ENCODE measurements at regions not wholly inside any gene's neighbourhood (a gene's known extent, or its start where the extent isn't known, plus 50 kb on each side); places are given as distances from the start of the nearest gene placed in this dataset.

- no peaks in the 10 kb centered on the region for H3K27me3 ChIP-seq
- no peaks in the 10 kb centered on the region for H3K36me3 ChIP-seq
- no peak overlapping the region for H3K4me3 ChIP-seq
- peaks cover 0 to 5% of the 10 kb centered on the region in 2 donors for H3K9me3 ChIP-seq
- no peak overlapping the region for H3K27ac ChIP-seq
- no peaks in the 10 kb centered on the region for H3K4me1 ChIP-seq
- intact Hi-C loops (cut with DNase I), result no loop called here
- no peak for TF ChIP-seq CTCF (IDR thresholded peaks at IDR 0.05)
- DNase-seq (ENCODE audit: low spot score in 2 of 2), result no peak
Measured at GRCh38 chr2:62349788-62350187, 153.9 kb downstream of the B3GNT2 start.

GRCh38 chr2:62348700-62349099 lies 152.8 kb downstream of the B3GNT2 start:
- no peak for DNase-seq (ENCODE audit: low spot score in 2 of 2)
- no peak overlapping the region for H3K27ac ChIP-seq
- intact Hi-C loops (cut with DNase I), result no loop called here

GRCh38 chr2:62347563-62348270 lies 151.8 kb downstream of the B3GNT2 start:
- no peaks in the 10 kb centered on the region for H3K36me3 ChIP-seq
- H3K27ac ChIP-seq, result no peak overlapping the region
- H3K27me3 ChIP-seq, result no peaks in the 10 kb centered on the region
- no peaks in the 10 kb centered on the region for H3K4me1 ChIP-seq
- TF ChIP-seq CTCF (IDR thresholded peaks at IDR 0.05), result no peak
- intact Hi-C loops (cut with DNase I), result no loop called here
- DNase-seq (ENCODE audit: low spot score in 2 of 2), result no peak
- peaks cover 0 to 5% of the 10 kb centered on the region in 2 donors for H3K9me3 ChIP-seq
- H3K4me3 ChIP-seq, result no peak overlapping the region

More at GRCh38 chr2:62348700-62349099, 152.8 kb downstream of the B3GNT2 start:
- no peaks in the 10 kb centered on the region for H3K36me3 ChIP-seq
- no peak overlapping the region for H3K4me3 ChIP-seq
- no peaks in the 10 kb centered on the region for H3K4me1 ChIP-seq
- peaks cover 0 to 5% of the 10 kb centered on the region in 2 donors for H3K9me3 ChIP-seq
- no peak for TF ChIP-seq CTCF (IDR thresholded peaks at IDR 0.05)
- no peaks in the 10 kb centered on the region for H3K27me3 ChIP-seq

- intact Hi-C loops (cut with DNase I), result no loop called here
- Histone ChIP-seq H3K4me3 (no peak overlapping the region), H3K9me3 (no peaks in the 10 kb centered on the region), H3K27ac (no peak overlapping the region), H3K4me1 (no peaks in the 10 kb centered on the region), H3K27me3 (no peaks in the 10 kb centered on the region), H3K36me3 (no peaks in the 10 kb centered on the region)
- DNase-seq (ENCODE audit: low spot score in 2 of 2), result no peak
- TF ChIP-seq CTCF (IDR thresholded peaks at IDR 0.05), result no peak
Measured at GRCh38 chr2:62344472-62344871, 148.6 kb downstream of the B3GNT2 start.

- Histone ChIP-seq H3K36me3 (no peaks in the 10 kb centered on the region), H3K27me3 (no peaks in the 10 kb centered on the region), H3K4me3 (no peak overlapping the region), H3K27ac (no peak overlapping the region), H3K9me3 (no peaks in the 10 kb centered on the region), H3K4me1 (no peaks in the 10 kb centered on the region)
- no peak for TF ChIP-seq CTCF (IDR thresholded peaks at IDR 0.05)
- no peak for DNase-seq (ENCODE audit: low spot score in 2 of 2)
- intact Hi-C loops (cut with DNase I), result no loop called here
Measured at GRCh38 chr2:62343636-62344337, 147.9 kb downstream of the B3GNT2 start.
